HG03280 (cell line): ENCODE measurements at regions not wholly inside any gene's neighbourhood (a gene's known extent, or its start where the extent isn't known, plus 50 kb on each side); places are given as distances from the start of the nearest gene placed in this dataset.
"Not testable (repeated sequence)": the region's sequence is repeated elsewhere in the genome, so short reads cannot be mapped to it uniquely, and the experiment has no call there.

Experiments
- ATAC-seq: cut with Tn5 transposase; IDR thresholded peaks from one replicate; pipeline ENCODE4 v1.9.1; 2021; ENCODE audit warnings: mild to moderate bottlenecking, moderate library complexity; ENCODE audit not compliant: unreplicated experiment

DNA sequence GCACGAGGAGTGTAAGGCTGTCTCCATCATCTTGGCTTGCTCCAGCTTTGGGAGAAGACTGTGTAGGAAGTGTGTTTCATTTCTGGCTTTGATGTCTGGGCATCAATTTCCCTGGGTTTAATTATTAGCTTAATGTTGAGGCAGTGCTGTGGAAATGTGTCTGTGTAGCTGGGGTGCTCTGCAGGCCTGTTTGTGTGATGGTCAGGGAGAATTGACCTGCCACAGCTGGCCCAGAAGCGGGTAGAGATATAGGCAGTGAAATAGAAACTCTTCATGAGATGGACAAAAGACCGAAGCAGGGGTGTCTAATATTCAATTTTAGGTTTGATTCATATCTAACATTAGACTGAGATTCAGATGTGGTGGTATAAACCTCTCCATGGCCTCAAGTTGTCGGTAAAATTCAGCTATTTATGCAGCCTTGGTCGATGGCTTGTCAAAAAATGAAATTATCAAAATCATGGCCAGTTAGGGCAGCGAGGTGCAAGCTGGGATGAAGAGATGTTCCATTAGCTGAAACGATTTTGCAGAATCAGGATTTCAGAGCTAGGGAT, 95.3 kb upstream of the SNX9 start:
- no peak for ATAC-seq

DNA sequence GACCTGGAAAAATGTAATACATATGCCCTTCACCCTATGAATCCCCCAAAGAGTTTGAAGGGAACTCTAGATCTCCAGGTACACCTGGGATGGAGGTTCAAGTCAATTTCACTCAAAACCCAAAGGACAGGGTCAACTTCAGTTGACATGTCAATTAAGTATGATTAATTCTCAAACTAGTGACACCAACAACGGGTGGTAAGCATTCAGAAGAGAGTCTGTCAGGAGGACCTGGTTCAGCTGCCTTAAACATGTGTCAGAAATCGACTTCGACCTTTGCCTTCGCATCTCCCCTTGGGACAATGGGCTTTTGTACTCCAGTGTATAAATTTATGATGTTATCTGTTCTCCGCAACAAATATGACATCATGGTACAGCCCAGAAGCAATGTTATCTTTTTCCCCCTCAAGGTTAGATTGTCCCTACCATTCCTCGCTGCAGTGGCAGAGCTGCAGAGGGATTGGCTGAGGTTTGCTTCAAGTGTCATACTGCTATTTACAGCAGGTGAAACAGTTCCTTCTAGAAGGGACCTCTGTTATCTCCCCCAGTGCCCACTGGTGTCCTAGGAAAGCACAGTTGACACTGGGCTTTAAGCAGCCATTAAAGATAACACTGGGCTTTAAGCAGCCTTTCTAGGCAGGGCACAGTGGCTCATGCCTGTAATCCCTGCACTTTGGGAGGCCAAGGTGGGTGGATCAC, 94.7 kb upstream of the SNX9 start:
- ATAC-seq: no peak

DNA sequence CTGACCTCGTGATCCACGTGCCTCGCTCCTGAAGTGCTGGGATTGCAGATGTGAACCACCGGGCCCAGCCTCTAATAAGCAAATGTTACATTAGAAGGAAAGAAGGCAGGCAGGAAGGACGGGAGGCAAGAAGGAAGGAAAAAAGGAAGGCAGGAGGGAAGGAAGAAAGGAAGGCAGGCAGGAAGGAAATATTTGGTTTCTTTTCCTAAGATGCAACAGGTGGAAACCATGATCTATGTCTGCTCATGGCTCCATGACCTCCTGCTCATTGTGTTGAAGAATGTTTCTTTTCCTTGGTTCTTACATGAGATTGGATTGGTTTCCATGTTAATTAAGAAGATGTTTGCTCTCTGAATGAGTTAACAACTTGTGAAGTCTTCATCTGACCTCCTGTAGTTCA, 91.8 kb upstream of the SNX9 start:
- ATAC-seq: no peak

DNA sequence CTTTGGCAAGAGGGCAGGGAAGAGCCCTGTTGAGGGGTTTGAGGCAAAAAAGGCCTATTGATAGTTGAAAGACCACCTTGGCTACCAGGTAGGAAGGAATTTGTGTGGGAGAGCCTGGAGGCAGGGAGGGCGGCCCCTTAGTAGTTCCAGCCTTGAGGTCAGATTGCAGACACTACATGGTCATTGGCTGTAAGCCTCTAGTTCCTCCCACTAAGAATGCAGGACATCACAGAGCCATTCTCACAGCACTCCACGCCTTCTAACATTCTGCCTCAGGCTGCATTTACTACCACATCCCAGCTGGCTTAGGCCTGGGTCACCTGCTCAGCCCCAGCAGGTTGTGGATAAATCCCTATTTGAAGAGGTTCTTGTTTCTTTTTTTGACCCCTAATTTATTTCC, 91.0 kb upstream of the SNX9 start:
- ATAC-seq: no peak

DNA sequence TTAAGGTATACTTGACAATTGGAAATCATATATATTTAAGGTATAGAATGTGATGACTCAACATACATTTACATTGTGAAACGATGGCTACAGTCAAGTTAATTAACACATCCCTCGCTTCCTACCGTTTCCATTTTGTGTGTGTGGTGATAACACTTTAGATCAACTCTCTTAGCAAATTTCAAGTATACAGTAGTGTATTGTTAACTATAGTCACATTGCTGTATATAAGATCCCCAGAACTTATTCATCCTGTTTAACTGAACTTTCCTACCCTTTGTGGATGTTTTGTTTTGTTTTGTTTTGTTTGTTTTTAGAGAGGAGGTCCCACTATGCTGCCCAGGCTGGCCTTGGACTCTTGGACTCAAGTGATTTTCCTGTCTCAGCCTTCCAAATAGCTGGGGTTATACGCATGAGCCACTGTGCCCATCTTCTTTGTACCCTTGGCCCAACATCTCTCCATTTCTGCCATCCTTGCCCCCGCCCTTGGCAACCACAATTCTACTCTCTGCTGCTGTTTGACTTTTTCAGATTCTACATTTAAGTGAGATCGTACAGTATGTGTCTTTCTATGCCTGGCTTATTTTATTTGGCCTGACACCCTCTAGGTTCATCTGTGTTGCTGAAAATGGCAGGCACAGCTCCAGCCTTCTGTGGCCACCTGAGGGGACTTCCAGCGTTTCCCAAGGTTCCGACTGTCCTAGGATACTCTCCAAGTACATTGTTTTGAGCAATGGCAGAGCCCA, 90.5 kb upstream of the SNX9 start:
- ATAC-seq: no peak

DNA sequence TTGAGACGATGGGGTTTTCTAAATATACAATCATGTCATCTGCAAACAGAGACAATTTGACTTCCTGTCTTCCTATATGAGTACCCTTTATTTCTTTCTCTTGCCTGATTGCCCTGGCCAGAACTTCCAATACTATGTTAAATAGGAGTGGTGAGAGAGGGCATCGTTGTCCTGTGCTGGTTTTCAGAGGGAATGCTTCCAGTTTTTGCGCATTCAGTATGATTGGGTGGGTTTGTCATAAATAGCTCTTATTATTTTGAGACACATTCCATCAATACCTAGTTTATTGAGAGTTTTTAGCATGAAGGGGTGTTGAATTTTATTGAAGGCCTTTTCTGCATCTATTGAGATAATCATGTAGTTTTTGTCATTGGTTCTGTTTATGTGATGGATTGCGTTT, 86.5 kb upstream of the SNX9 start:
- ATAC-seq: not testable (repeated sequence)

DNA sequence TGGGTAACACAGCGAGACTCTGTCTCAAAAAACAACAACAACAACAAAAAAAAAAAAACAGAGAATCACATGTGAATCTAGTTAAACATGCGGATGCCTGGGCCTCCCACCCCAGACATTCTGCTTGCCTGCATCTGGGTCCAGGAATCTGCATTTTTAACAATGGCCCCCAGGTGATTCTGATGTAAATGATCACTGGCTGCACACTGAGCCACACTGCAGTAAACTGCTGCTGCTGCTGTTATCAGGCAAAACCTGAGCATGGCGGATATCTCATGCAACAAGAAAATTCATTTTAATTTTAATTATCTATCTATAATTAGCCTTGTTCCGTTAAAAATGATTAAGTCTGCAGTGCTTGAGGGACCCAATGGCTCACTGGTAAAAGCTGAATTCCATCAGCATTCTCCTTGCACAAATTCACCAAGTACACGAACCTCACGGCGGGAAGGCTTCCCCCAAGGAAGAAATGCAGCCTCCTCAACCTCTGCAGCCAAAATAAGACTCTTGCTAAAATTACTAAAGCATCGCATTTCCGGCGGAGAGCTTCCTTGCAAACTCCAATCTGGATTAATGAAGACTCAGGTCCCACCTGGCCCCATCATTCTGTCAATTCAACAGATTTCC, 81.6 kb upstream of the SNX9 start:
- no peak for ATAC-seq

DNA sequence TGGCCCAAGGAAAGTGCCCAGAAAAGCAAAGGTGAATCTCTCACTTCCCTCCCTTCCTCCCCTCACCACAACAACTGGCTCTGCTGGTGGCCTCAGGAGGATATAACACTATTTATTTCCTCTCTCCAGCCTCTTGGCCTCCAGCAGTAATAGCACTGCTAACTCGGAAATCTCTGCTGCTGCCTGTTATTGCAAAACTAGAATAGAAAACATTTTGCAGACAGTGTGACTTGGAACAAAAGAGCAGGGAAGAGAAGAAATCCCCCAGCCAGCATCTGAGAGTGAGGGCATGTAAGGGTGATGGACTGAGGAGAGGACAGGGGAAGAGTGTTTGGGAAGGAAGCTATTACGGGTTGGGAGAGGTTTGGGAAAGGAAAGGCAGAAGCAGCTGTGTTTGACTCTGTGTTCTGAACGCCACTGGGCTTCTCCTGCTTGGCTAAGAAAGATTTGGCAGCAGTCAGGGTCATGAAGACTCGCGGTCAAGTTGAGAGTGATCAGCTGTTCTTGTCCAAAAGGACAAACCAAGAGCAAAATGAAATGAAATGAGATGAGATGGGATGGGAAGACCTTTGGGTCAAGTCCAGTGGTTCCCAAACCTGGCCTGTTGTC, 81.0 kb upstream of the SNX9 start:
- no peak for ATAC-seq

DNA sequence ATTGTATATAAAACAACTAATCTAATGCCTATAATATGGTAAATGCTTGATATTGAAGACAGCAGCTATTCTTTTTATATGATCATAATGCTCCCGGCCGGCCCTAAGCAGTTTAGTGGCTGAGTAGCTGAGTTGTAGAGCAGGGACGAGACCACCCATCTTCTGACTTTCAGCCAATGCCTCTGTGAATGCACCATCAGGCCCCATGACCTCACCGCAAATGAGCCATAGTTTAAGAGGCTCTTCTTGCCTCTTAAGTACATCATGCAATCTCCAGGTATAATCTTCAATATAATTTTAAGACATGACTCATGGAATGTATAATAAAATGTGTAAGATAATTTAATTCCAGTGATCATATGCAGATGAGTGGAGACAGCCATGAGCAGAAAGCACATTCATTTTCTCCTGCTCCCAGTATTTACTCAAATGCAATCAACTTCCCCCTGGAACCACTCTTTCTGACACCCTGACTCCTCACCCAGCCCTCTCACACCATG, 78.9 kb upstream of the SNX9 start:
- no peak for ATAC-seq

DNA sequence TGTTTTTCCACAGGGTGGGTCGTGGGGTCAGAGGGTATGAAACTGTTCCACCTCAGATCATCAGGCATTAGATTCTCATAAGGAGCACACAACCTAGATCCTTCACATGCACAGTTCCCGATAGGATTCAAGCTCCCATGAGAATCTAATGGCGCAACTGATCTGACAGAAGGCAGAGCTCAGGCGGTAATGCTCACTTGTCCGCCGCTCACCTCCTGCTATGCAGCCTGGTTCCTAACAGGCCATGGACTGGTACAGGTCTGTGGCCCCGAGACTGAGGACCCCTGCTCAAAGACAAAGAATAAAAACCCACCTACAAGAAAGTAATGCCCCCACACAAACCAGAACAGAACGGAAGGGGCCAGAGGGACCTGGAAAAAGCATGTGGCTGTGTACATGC, 76.1 kb upstream of the SNX9 start:
- no peak for ATAC-seq

DNA sequence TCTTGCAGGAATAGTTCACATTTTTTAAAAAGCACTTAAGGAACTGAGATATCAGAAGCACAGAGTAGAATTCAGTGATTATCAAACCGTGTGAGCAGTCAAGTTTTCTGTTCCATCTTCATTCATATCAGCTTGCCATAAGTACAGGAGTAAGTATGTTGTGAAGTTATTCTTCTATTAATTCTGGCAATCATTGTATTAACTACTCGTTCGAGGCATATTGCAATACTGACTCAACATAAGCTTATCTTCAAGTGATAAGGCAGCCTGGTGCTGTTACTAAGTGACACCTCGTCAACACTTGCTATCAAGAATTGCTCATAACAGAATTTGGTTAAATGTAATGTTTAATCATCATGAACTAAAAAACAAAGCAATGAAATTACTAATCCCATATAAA, 75.7 kb upstream of the SNX9 start:
- ATAC-seq: no peak

DNA sequence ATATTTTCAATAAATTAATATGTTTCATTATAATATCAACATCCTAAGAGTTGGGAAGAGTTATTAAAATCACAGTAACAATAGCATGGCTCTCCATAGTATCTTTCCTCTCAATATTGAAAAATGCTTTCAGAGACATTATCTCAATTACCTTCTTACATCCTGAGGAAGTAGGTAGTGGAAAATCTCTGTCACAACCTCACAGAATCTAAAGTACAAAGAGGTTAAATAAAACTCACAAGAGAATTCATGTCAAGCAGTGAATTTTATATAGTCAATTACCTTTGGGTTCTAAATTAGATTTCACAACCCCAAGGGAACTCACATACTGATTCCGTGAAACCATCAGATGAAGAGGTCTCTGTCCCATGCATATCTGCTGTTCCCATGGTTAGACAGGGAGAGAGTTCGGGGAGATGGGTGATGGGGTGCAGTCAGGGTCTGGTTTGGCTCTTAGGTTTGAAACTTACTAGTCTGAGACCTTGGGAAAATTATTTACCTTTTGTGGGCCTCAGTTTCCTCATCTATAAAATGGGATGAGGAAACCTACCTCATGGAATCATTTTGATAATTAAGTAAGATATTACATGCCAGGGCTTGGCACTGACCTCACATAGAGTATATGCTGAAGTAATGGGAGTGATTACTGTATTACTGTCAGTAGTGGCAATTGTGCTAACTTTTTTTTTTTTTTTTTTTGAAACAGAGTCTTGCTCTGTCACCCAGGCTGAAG, 74.0 kb upstream of the SNX9 start:
- ATAC-seq: no peak

DNA sequence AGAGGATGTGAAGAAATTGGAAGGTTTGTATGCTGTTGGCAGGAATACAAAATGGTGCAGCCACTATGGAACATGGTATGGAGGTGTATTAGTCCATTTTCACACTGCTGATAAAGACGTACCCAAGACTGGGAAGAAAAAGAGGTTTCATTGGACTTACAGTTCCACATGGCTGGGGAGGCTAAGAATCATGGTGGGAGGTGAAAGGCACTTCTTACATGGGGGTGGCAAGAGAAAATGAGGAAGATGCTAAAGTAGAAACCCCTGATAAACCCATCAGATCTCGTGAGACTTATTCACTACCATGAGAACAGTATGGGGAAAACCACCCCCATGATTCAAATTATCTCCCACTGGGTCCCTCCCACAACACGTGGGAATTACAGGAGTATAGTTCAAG, 72.1 kb upstream of the SNX9 start:
- ATAC-seq: not testable (repeated sequence)

DNA sequence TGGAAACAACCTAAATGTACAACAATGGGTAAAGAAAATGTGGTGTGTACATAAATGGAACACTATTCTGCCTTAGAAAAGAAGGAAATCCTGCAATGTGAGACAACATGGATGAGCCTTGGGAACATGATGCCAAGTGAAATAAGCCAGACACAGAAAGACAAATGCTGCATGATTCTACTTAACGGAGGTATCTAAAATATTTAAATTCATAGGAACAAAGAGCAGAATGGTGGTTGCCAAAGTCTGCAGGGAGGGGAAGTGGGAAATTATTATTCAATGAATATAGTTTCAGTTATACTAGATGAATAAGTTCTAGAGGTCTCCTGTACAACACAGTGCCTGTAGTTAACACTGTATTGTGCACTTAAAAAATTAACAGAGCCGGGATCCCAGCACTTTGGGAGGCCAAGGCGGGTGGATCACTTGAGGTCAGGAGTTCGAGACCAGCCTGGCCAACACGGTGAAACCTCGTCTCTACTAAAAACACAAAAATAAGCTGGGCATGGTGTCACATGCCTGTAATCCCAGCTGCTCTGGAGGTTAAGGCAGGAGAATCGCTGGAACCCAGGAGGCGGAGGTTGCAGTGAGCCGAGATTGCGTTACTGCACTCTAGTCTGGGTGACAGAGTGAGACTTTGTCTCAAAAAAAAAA, 71.4 kb upstream of the SNX9 start:
- ATAC-seq: no peak

DNA sequence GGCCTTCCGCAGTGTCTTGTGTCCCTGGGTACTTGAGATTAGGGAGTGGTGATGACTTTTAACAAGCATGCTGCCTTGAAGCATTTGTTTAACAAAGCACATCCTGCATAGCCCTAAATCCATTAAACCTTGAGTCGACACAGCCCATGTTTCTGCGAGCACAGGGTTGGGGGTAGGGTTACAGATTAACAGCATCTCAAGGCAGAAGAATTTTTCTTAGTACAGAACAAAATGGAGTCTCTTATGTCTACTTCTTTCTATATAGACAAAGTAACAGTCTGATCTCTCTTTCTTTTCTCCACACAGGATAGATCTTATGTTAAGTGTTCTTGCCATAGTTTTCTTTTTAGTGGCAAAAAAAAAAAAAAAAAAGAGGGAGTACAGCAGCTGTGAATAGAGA, 70.2 kb upstream of the SNX9 start:
- not testable (repeated sequence) for ATAC-seq

DNA sequence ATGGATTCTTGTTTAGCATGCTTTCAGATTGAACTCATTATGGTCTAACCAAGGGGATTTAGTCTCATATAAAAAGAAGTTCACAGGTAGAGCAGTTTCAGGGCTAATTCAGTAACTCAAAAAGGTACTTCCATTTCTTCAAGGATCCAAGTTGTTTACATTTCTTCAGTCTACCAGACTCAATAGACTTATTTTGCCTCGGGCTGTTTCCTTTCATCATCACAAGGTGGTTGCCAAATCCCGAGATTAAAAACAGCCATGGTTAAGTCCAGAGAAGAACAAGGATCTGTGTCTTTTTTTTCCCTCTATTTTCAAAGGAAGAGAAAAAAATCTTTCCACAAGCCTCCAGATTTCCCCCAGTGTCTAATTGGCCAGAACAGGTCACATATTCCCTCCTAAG, 69.8 kb upstream of the SNX9 start:
- ATAC-seq: no peak

DNA sequence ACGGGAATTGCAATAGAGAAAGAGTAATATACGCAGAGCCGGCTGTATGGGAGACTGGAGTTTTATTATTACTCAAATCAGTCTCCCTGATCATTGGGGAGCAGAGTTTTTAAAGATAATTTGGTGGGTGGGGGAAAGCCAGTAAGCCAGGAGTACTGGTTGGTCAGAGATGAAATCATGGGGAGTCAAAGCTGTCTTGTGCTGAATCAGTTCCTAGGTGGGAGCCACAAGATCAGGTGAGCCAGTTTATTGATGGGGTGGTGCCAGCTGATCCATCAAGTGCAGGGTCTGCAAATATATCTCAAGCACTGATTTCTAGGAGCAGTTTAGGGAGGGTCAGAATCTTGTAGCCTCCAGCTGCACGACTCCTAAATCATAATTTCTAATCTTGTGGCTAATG, 69.2 kb upstream of the SNX9 start:
- ATAC-seq: not testable (repeated sequence)

DNA sequence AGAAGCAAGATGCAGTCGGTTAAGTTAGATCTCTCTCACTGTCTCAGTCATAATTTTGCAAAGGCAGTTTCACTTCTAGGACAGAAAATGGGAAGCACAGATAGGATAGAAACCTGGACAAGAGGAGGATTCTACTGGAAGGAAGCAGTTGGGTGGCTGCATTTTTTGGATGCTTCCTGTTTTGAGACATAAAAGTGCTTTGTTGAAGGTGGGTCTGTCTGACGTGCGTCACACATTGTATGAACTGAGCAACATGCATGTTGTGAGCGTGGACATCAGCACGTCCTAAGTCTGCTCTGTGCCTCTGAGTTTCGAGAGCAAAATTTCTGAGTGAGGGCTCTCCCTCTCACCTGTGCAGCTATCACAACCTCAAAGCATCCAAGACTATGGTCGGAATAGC, 68.7 kb upstream of the SNX9 start:
- no peak for ATAC-seq

DNA sequence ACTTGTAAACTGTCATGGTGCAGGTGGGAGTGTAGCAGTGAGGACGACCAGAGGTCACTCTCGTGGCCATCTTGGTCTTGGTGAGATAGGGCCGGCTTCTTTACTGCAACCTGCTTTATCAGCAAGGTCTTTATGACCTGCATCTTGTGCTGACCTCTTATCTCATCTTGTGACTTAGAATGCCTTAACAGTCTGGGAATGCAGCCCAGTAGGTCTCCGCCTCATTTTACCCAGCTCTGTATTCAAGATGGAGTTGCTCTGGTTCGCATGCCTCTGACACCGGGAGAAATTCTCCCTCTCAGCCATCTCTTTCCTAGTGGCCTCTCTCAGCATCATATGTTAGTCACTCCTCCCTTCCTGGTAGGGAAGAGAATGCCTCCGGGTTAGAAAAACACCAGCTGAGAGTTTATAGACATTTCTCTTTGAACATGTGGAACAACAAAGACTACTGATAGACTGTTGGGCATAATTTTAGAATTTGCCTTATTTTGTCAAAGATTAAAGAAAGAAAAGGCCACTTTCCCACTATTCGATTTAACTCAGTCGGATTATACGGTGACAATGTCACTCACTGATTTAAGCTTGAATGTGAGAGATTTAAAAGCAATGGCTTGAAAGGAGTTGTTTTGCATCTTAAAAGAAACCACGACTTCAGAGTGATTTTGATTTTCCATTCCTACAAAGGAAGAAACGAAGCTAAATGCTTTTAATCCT, 67.9 kb upstream of the SNX9 start:
- ATAC-seq: no peak
